ENCODE measurements at regions not wholly inside any gene's neighbourhood (a gene's known extent, or its start where the extent isn't known, plus 50 kb on each side); places are given as distances from the start of the nearest gene placed in this dataset.
"Not testable (repeated sequence)": the region's sequence is repeated elsewhere in the genome, so short reads cannot be mapped to it uniquely, and the experiment has no call there.

GRCh38 chr12:127832172-127832571 is 434.8 kb upstream of the TMEM132C start:
- H3K9me3 ChIP-seq (ENCODE audit: control insufficient read depth in 1 of 2, low read length in 2 of 2) = peaks cover 4 to 17% of the 10 kb centered on the region in 2 donors
- no peak overlapping the region for H3K4me3 ChIP-seq (ENCODE audit: low read depth in 1 of 2, low read length in 2 of 2)
- H3K9ac ChIP-seq (ENCODE audit: low read depth in 1 of 2, low read length in 2 of 2) = no peak overlapping the region
- H3K27ac ChIP-seq (ENCODE audit: low read depth, low read length) = no peak overlapping the region
- H3K36me3 ChIP-seq (ENCODE audit: control insufficient read depth in 1 of 2, insufficient read depth in 2 of 2, low read length in 2 of 2) = no peaks in the 10 kb centered on the region
- no peaks in the 10 kb centered on the region for H3K27me3 ChIP-seq (ENCODE audit: control insufficient read depth in 1 of 2, insufficient read depth in 2 of 2, low read length in 2 of 2)
- no peaks in the 10 kb centered on the region for H3K4me1 ChIP-seq (ENCODE audit: control insufficient read depth in 1 of 2, insufficient read depth in 2 of 2, low read length in 2 of 2)

GRCh38 chr12:127836802-127837201 is 430.2 kb upstream of the TMEM132C start:
- not testable (repeated sequence) for H3K27me3 ChIP-seq (ENCODE audit: control insufficient read depth in 1 of 2, insufficient read depth in 2 of 2, low read length in 2 of 2); H3K4me3 ChIP-seq (ENCODE audit: low read depth in 1 of 2, low read length in 2 of 2); H3K9ac ChIP-seq (ENCODE audit: low read depth in 1 of 2, low read length in 2 of 2); H3K27ac ChIP-seq (ENCODE audit: low read depth, low read length); H3K4me1 ChIP-seq (ENCODE audit: control insufficient read depth in 1 of 2, insufficient read depth in 2 of 2, low read length in 2 of 2); H3K36me3 ChIP-seq (ENCODE audit: control insufficient read depth in 1 of 2, insufficient read depth in 2 of 2, low read length in 2 of 2)
- H3K9me3 ChIP-seq (ENCODE audit: control insufficient read depth in 1 of 2, low read length in 2 of 2) = peaks cover 9 to 14% of the 10 kb centered on the region in 2 donors

- Histone ChIP-seq H3K9me3 (ENCODE audit: control insufficient read depth in 1 of 2, low read length in 2 of 2) (peaks cover 0 to 17% of the 10 kb centered on the region in 2 donors), H3K4me3 (ENCODE audit: low read depth in 1 of 2, low read length in 2 of 2) (no peak overlapping the region), H3K9ac (ENCODE audit: low read depth in 1 of 2, low read length in 2 of 2) (no peak overlapping the region), H3K4me1 (ENCODE audit: control insufficient read depth in 1 of 2, insufficient read depth in 2 of 2, low read length in 2 of 2) (no peaks in the 10 kb centered on the region), H3K27ac (ENCODE audit: low read depth, low read length) (no peak overlapping the region), H3K27me3 (ENCODE audit: control insufficient read depth in 1 of 2, insufficient read depth in 2 of 2, low read length in 2 of 2) (no peaks in the 10 kb centered on the region), H3K36me3 (ENCODE audit: control insufficient read depth in 1 of 2, insufficient read depth in 2 of 2, low read length in 2 of 2) (no peaks in the 10 kb centered on the region)
Measured at GRCh38 chr12:127857661-127858060, 409.3 kb upstream of the TMEM132C start.

- Histone ChIP-seq H3K9ac (ENCODE audit: low read depth in 1 of 2, low read length in 2 of 2) (no peak overlapping the region), H3K36me3 (ENCODE audit: control insufficient read depth in 1 of 2, insufficient read depth in 2 of 2, low read length in 2 of 2) (no peaks in the 10 kb centered on the region), H3K9me3 (ENCODE audit: control insufficient read depth in 1 of 2, low read length in 2 of 2) (peaks cover 4 to 17% of the 10 kb centered on the region in 2 donors), H3K4me1 (ENCODE audit: control insufficient read depth in 1 of 2, insufficient read depth in 2 of 2, low read length in 2 of 2) (no peaks in the 10 kb centered on the region), H3K4me3 (ENCODE audit: low read depth in 1 of 2, low read length in 2 of 2) (no peak overlapping the region), H3K27ac (ENCODE audit: low read depth, low read length) (no peak overlapping the region), H3K27me3 (ENCODE audit: control insufficient read depth in 1 of 2, insufficient read depth in 2 of 2, low read length in 2 of 2) (no peaks in the 10 kb centered on the region)
Measured at GRCh38 chr12:127860536-127860935, 406.4 kb upstream of the TMEM132C start.

- H3K36me3 ChIP-seq (ENCODE audit: control insufficient read depth in 1 of 2, insufficient read depth in 2 of 2, low read length in 2 of 2) = no peaks in the 10 kb centered on the region
- no peak overlapping the region for H3K27ac ChIP-seq (ENCODE audit: low read depth, low read length)
- no peaks in the 10 kb centered on the region for H3K4me1 ChIP-seq (ENCODE audit: control insufficient read depth in 1 of 2, insufficient read depth in 2 of 2, low read length in 2 of 2)
- H3K4me3 ChIP-seq (ENCODE audit: low read depth in 1 of 2, low read length in 2 of 2) = no peak overlapping the region
- peaks cover 4 to 19% of the 10 kb centered on the region in 2 donors for H3K9me3 ChIP-seq (ENCODE audit: control insufficient read depth in 1 of 2, low read length in 2 of 2)
- H3K9ac ChIP-seq (ENCODE audit: low read depth in 1 of 2, low read length in 2 of 2) = no peak overlapping the region
- no peaks in the 10 kb centered on the region for H3K27me3 ChIP-seq (ENCODE audit: control insufficient read depth in 1 of 2, insufficient read depth in 2 of 2, low read length in 2 of 2)
Measured at GRCh38 chr12:127861406-127861805, 405.6 kb upstream of the TMEM132C start.

- H3K27ac ChIP-seq (ENCODE audit: low read depth, low read length) = no peak overlapping the region
- H3K9ac ChIP-seq (ENCODE audit: low read depth in 1 of 2, low read length in 2 of 2) = no peak overlapping the region
- H3K27me3 ChIP-seq (ENCODE audit: control insufficient read depth in 1 of 2, insufficient read depth in 2 of 2, low read length in 2 of 2) = no peaks in the 10 kb centered on the region
- H3K4me3 ChIP-seq (ENCODE audit: low read depth in 1 of 2, low read length in 2 of 2) = no peak overlapping the region
- H3K4me1 ChIP-seq (ENCODE audit: control insufficient read depth in 1 of 2, insufficient read depth in 2 of 2, low read length in 2 of 2) = no peaks in the 10 kb centered on the region
- H3K9me3 ChIP-seq (ENCODE audit: control insufficient read depth in 1 of 2, low read length in 2 of 2) = peaks cover 0 to 4% of the 10 kb centered on the region in 2 donors
- no peaks in the 10 kb centered on the region for H3K36me3 ChIP-seq (ENCODE audit: control insufficient read depth in 1 of 2, insufficient read depth in 2 of 2, low read length in 2 of 2)
Measured at GRCh38 chr12:127873306-127873705, 393.7 kb upstream of the TMEM132C start.

- Histone ChIP-seq H3K4me3 (ENCODE audit: low read depth in 1 of 2, low read length in 2 of 2) (no peak overlapping the region), H3K9ac (ENCODE audit: low read depth in 1 of 2, low read length in 2 of 2) (no peak overlapping the region), H3K36me3 (ENCODE audit: control insufficient read depth in 1 of 2, insufficient read depth in 2 of 2, low read length in 2 of 2) (no peaks in the 10 kb centered on the region), H3K27me3 (ENCODE audit: control insufficient read depth in 1 of 2, insufficient read depth in 2 of 2, low read length in 2 of 2) (no peaks in the 10 kb centered on the region), H3K27ac (ENCODE audit: low read depth, low read length) (no peak overlapping the region), H3K9me3 (ENCODE audit: control insufficient read depth in 1 of 2, low read length in 2 of 2) (peaks cover 2 to 7% of the 10 kb centered on the region in 2 donors), H3K4me1 (ENCODE audit: control insufficient read depth in 1 of 2, insufficient read depth in 2 of 2, low read length in 2 of 2) (no peaks in the 10 kb centered on the region)
Measured at GRCh38 chr12:127881371-127882140, 385.4 kb upstream of the TMEM132C start.

- H3K27ac ChIP-seq (ENCODE audit: low read depth, low read length) = no peak overlapping the region
- no peaks in the 10 kb centered on the region for H3K36me3 ChIP-seq (ENCODE audit: control insufficient read depth in 1 of 2, insufficient read depth in 2 of 2, low read length in 2 of 2)
- H3K9ac ChIP-seq (ENCODE audit: low read depth in 1 of 2, low read length in 2 of 2) = no peak overlapping the region
- H3K9me3 ChIP-seq (ENCODE audit: control insufficient read depth in 1 of 2, low read length in 2 of 2) = peaks cover 0 to 7% of the 10 kb centered on the region in 2 donors
- no peaks in the 10 kb centered on the region for H3K4me1 ChIP-seq (ENCODE audit: control insufficient read depth in 1 of 2, insufficient read depth in 2 of 2, low read length in 2 of 2)
- H3K27me3 ChIP-seq (ENCODE audit: control insufficient read depth in 1 of 2, insufficient read depth in 2 of 2, low read length in 2 of 2) = no peaks in the 10 kb centered on the region
- no peak overlapping the region for H3K4me3 ChIP-seq (ENCODE audit: low read depth in 1 of 2, low read length in 2 of 2)
Measured at GRCh38 chr12:127883013-127883412, 384.0 kb upstream of the TMEM132C start.

- Histone ChIP-seq H3K36me3 (ENCODE audit: control insufficient read depth in 1 of 2, insufficient read depth in 2 of 2, low read length in 2 of 2) (no peaks in the 10 kb centered on the region), H3K27ac (ENCODE audit: low read depth, low read length) (no peak overlapping the region), H3K9ac (ENCODE audit: low read depth in 1 of 2, low read length in 2 of 2) (no peak overlapping the region), H3K9me3 (ENCODE audit: control insufficient read depth in 1 of 2, low read length in 2 of 2) (peaks cover 0 to 7% of the 10 kb centered on the region in 2 donors), H3K4me3 (ENCODE audit: low read depth in 1 of 2, low read length in 2 of 2) (no peak overlapping the region), H3K4me1 (ENCODE audit: control insufficient read depth in 1 of 2, insufficient read depth in 2 of 2, low read length in 2 of 2) (no peaks in the 10 kb centered on the region), H3K27me3 (ENCODE audit: control insufficient read depth in 1 of 2, insufficient read depth in 2 of 2, low read length in 2 of 2) (no peaks in the 10 kb centered on the region)
Measured at GRCh38 chr12:127885954-127886750, 380.8 kb upstream of the TMEM132C start.

- no peak overlapping the region for H3K9ac ChIP-seq (ENCODE audit: low read depth in 1 of 2, low read length in 2 of 2)
- peaks cover 0 to 7% of the 10 kb centered on the region in 2 donors for H3K9me3 ChIP-seq (ENCODE audit: control insufficient read depth in 1 of 2, low read length in 2 of 2)
- no peak overlapping the region for H3K4me3 ChIP-seq (ENCODE audit: low read depth in 1 of 2, low read length in 2 of 2)
- H3K4me1 ChIP-seq (ENCODE audit: control insufficient read depth in 1 of 2, insufficient read depth in 2 of 2, low read length in 2 of 2) = no peaks in the 10 kb centered on the region
- no peaks in the 10 kb centered on the region for H3K36me3 ChIP-seq (ENCODE audit: control insufficient read depth in 1 of 2, insufficient read depth in 2 of 2, low read length in 2 of 2)
- no peak overlapping the region for H3K27ac ChIP-seq (ENCODE audit: low read depth, low read length)
- H3K27me3 ChIP-seq (ENCODE audit: control insufficient read depth in 1 of 2, insufficient read depth in 2 of 2, low read length in 2 of 2) = no peaks in the 10 kb centered on the region
Measured at GRCh38 chr12:127886827-127887226, 380.1 kb upstream of the TMEM132C start.
